GM18511 (cell line): ENCODE measurements at regions not wholly inside any gene's neighbourhood (a gene's known extent, or its start where the extent isn't known, plus 50 kb on each side); places are given as distances from the start of the nearest gene placed in this dataset.

Experiments used
- ATAC-seq: cut with Tn5 transposase; IDR thresholded peaks from one replicate; pipeline ENCODE4 v1.9.1; 2021; ENCODE audit warnings: mild to moderate bottlenecking, moderate library complexity; ENCODE audit not compliant: unreplicated experiment

DNA sequence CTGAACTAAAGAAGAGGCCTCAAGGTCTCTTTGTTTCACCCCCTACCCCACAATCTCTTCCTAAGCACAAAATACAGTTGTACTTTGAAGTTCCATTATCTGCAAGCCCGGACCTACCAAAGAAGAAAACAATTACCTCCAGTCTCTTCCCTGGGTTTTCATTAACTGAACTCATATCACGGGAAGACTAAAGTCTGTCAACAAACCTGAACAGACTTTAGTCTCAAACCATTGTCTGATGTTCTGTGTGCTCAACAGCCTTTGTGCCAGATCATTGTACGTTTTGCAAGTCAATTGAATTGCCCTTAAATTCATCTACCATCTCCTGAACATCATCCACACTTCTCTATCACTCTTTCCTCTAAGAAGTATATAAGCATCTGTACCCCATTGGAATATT is 1021.9 kb upstream of the CDH2 start:
- no peak for ATAC-seq

DNA sequence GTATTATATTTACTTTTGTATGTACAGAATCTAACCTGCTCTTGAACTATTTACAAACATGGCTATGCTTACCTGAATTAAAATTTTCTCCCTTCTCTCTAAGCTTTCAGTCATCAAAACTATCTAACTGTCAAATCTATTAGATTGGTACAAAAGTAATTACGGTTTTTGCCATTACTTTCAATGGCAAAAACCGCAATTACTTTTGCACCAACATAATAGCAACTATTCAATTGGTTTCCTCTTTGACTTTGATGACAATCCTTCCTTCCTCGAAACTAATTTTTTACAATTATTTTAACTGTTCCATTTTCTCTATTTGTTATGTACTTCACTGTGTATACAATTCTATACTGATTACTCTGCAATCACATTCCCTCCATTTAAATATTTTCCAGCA is 1019.4 kb upstream of the CDH2 start:
- ATAC-seq: no peak

DNA sequence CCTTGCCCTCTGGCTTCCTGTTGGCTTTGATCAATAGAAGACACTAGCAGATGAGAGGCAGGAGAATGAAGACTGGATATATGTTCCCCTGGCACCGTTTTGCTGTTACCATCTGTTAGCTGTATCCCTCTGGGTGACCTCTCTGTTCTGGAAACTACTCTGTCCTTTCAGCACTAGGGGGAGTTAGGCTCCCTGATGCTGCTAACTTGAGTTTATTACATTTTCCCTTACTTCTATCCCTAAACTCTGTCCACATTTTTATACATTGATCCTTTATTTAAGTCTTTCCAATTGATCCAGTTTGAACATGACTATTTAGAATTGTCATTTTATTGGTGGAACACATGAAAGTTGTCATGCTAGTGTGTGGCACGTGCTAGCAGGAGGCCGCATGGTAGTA is 1014.3 kb upstream of the CDH2 start:
- ATAC-seq: no peak

DNA sequence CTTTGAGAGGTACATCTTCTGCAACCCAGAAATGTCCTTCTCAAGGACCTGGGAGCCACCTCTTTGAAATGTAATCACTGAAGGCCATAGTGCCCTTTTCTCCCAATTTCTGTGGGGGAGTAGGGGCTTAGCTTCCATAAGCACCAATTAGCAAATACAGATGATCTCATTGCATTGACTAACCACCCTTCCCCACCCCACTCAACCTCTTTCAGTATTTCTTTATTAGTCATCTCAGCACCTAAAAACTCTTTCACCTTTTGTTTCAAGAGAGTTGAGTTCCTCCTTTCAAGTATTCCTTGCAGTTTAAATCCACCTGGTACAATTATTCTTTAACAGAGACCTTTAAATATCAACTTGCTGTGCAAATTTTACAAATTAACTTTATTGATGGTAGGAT is 1011.8 kb upstream of the CDH2 start:
- peak; percentile 83 for ATAC-seq

DNA sequence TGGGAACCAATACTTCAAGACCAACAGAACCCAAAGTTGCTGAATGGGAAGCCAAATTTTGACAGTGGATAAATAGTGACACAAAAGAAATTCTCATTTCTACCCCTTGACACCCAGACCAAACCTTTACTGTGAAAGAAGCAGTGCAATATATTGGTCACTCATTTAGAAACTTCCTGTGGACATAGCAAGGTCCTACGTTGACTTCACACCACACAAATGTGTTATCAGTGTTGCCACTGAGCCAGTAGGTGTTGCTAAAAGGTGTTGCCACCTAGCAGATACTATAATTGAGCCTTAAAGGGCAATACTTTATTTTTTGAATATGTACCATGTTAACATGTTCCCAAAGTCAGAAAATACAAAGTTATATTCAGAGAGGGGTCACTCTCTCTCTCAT is 1008.9 kb upstream of the CDH2 start:
- no peak for ATAC-seq

DNA sequence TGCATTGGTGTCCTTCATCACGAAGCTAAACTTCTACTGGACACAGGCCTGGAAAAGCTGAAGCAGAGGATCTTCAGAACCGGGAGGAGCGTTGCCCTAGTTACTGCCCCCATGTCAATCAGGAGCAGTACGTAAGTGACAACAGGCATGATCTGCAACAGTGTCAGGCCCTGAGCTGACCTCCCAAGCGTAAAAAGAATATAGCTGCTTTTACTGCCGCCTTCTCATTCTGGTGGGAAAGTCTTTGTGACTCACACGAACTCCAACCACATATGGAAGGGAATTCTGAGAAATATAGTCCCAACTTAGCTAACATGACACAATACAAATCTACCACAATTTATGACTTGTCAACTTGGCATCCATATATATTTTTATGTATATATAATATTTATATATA is 1007.7 kb upstream of the CDH2 start:
- ATAC-seq: no peak

DNA sequence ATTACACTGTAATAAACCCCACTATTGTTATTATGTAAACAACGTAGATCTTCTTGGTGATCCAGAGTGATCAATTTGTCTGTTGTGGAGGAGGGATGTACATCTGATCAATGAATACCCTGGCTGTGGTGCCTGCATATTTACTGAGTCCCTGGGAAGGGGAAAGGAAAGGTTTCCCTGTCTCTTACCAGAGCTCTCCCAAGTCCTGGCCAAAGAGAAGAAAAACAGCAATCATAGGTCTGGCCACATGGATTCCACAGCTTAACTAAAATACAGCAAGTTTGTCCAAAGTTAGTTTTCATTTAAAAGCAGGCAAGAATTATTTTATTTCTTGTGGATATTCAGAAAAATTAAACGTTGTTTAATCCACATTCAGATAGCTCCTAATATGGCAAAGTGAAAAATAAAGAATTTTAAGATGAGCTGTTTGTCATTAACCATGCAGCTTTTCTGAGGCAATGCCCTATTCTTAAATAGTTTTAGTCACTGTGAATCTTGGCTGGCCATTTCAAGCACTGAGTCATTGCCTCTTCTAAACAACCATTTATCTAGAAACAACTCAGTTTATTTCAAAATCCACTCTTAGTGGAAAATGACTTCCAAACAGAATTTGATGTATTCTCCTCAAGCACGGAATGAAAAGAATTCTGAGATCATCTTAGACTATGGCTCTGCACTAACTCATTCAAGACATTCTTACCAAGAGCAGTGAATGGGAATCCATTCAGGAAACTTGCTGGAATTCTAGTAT is 1004.4 kb upstream of the CDH2 start:
- no peak for ATAC-seq

DNA sequence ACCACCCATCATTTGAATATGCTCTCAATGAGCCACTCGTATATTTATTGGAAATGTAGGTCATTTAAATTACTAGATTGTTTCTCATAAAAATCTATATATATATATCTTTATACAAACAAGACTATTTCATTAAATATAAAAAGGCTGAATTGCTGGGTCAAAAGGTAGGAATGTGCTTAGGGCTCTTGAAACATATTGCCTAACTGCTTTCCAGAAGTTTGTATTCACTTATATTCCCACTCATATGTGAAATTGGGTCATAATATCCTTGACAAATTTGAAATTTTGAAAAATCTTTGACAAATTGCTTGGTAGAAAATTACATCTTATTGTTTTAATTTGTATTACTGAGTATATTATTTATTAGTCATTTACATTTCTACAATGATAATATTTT is 999.8 kb upstream of the CDH2 start:
- ATAC-seq: no peak

DNA sequence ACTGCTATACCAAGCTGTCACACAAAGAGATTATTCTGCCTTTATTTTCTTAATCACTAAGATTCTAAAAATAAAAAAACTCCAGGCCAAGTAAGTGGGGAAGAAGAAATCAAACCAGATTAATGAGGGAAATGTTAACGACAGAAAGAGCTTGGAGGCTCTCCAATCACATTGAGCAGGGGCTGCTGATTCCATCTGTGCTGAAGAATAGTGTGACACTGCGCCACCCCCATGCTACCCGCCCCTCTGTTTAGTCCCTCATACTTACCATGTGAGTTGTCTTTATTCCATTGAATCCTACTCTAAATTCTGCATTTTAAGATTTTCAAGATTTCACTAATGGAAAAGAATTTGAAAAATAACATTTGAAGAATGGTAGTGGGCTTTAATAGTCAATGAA is 998.0 kb upstream of the CDH2 start:
- no peak for ATAC-seq

DNA sequence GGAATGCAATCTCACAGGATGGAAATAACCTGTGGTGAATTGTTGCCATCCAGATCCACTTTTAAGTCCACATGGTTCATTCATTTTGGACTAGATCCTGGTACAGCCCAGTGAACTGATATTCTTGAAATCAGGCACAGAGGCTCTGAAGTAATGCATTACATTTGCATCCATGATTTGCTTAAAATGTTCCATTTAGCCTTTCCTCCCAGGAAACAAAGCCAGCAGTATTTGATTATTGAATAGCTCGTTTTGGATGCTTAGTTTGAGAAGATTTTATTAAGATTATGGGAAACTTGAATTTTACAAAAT is 995.8 kb upstream of the CDH2 start:
- no peak for ATAC-seq

DNA sequence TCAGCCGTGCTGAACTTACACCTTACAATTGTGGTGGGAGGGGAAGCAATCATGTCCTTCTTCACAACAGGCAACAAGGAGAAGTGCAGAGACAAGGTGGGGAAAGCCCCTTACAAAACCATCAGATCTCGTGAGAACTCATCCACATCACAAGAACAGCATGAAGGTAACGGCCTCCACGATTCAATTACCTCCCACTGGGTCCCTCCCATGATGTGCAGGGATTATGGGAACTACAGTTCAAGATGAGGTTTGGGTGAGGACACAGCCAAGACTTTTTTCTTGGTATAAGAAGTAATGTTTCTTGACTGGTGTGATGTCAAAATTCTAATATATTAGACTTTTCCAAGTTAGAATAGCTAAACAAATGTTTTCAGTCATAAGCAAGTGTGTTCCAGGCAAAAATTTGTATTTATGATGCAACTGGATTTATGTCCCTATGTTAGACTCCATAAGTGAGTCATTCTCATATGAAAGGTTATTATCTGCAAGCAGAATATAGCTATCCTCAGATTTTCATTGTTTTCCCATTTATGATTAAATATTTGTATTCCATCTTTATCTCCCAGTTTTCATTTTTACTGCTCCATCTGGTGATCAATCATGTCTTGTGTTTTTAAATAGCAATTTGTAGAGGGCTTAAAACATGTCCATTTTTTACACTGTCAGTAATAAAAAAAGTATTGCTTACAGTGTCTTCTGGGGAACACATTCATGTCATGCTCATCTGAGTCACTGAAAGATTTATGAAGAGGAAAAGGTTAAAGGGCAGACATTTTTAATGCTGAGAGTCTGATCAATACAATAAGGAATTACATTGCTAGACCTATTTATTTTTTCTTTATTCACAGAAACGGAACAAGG is 995.2 kb upstream of the CDH2 start:
- ATAC-seq: no peak

DNA sequence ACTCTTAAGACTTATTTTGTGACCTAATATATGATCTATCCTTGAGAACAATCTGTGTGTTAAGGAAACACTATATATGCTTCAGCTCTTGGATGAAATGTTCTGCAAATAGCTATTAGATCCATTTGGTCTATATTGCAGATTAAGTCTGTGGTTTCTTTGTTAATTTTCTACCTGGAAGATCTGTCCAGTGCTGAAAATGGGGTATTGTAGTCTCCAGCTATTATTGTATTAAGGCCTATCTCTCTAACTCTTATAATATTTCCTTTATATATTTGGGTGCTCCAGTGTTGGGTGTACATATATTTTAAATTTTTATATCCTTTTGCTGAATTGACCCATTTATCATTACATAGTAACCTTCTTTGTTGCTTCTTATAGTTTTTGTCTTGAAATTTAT is 992.7 kb upstream of the CDH2 start:
- ATAC-seq: no peak

DNA sequence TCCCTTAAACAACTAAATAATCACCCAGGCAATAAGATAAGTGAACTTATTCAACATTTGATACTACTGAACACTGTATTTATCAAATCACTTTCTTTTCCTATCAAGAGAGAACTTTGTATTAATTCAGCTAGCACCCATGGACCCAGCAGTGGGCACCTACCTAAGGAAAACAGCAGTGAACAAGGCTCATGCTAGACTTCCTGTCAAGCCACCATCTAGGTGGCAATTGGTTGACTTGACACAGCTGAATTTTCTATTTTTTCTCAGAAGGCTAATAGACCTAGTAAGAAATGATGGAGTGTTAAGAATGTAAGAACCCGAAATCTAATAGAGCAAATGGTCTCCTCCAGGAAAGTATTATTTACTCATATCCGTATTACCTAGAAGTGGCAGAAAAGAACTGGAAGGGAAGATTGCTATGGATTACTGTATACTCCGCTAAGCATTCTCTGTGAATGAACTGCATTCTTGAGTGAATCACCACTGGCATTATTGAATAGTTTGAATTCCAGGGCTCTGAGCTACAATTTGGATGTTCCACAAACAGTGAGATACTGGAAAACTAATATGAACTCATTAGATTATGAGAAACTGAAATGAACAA is 988.2 kb upstream of the CDH2 start:
- ATAC-seq: no peak

DNA sequence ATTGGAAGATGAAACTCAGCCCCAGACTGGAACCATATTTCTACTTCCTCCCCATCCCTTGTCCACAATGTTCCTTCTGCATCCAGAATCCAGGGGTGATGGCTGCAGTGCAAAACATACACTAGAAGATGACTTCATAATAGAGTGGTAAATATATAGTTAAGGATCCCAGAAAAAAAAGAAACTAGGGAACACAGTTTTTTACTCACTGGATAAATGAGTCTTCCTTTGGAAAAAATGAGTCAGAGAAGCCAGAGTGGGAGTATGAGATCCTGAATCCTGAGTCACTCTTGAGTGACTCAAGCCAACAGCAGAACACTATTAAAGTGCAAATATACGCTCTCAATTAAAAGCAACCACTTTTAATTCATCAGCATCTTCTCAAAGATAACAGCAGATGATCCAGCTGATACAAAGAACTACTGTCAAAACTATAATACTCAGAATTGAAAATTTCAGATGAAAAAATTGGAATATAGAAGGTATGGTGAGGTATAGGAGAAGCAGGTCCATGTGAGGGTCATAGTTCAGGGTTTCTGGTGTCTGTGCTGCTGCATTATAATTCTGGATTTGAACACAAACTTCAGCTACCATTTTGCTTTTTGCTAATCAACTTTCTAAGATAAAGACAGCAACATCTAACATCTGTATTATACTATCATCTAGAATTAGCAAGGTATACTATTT is 987.2 kb upstream of the CDH2 start:
- ATAC-seq: no peak

DNA sequence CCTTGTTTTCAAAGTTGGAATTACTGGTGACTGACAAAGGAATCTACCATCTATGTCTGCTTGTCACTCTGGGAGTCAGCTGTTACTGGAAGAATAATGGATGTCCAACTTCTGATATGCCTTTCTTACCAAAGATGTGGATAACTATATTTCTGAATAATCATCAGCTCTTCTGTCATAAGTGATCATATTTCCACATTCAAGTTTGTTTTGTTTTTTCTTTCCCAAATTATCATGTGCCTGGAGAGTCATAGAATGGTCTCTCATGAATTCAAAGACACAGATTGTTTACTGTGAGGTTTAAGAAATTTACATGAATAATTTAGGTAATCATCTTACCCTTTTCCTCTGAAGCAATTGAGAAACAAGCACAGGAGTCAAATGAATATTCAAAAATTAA is 986.7 kb upstream of the CDH2 start:
- ATAC-seq: no peak

DNA sequence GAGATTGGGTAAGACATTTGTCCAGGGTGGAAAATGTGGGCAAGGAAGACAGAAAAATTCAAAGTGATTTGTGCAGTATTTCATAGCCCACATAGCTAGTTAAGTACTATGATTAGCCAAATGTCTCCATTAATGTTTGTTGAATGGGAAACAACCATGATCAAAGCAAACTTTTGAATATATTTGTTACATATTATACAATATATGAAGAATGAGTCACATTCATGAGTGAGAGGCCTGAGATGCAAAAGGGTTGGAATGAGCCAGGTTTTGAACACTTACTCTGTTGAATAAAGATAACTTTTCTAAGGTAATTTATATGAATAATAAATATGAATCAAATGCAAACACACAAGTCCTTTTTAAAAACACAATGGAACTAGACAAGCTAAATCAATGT is 984.5 kb upstream of the CDH2 start:
- no peak for ATAC-seq

DNA sequence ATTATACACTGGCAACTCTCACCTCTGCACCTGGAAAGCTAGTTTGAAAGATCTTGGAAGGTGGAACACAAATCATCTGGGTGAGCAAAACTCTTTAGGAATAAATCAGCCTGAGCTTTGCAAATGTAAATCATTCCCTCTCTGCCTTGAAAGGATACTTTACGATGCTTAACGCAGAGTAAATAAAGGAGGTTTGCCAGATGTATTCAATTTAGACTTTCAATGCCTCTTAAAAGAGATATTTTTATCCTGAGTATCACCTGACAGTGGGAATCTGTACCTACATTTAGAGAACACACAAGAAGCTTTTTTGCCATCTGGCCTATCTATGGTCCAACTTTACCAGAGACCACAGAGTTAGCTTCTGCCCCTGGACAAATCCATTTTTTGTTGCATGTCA is 983.2 kb upstream of the CDH2 start:
- ATAC-seq: no peak

DNA sequence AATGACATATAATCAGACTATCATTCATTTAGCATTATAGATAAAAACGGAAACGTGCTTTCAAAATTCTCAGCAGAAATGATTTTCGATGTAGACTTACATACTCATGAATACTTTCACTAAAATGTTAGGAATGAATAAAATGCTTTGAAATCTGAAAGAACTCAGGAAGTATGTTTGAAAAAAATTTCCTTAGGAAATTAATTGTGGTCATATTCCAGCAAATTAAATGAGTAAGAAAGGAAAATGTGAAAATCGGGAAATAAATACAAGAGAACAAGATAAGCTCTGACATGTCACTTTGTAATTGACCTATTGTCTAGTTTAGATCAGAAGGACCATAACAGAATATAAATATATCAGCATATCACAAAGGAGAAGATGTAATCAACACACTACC is 981.0 kb upstream of the CDH2 start:
- no peak for ATAC-seq

DNA sequence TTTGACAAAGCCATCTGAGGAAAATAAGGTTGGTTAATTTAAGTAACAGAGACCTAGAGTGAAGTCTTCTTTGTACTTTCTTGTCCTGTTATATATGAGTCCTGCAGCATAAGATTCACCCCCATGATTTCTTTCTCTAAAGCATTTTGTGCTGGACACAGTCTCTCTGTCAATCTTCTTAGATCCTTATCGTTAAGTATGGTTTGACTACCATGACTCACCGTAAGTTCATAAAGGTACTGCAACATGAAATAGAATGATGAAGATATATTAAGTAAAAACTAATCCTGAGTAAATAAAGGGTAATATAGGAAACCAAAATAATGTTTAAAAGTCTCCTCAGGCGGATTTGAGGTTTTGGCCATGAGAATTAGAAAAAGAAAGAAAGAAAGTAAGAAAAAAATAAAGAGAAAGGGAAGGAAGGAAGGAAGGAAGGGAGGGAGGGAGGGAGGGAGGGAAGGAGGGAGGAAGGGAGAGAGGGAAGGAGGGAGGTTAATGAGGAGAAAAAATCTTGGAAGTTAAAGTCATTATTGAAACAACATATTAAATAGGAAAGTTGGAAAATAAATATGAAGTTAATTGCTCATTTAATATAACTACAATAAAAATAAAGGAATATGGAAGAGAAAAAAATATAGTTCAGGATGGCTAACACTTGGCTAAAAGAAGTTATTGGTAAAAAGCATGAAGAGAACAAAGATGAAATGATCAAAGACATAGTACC is 980.3 kb upstream of the CDH2 start:
- ATAC-seq: no peak

DNA sequence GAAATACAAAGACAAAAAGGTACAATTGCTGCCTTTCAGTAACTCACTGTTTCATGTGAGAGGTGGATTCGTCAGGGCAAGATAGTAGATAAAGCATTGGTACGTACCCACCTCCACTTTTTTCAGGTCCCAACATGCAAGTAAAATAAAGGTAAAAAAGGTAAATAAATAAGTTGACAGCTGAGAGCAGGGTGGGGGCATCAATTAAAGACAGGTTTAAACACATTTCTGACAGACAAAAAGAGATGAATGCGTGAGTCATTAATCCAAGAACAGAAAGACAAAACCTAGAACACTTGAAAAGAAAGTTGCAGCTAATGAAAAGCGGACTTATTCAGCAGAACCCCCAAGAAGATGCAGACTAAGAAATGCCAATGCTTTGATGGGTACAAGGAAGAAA is 979.6 kb upstream of the CDH2 start:
- ATAC-seq: no peak
